HL-60 (cell line): ENCODE measurements at regions not wholly inside any gene's neighbourhood (a gene's known extent, or its start where the extent isn't known, plus 50 kb on each side); places are given as distances from the start of the nearest gene placed in this dataset.

Experiments
- CTCF ChIP-seq: IDR thresholded peaks from one replicate; pipeline ENCODE4 v1.5.1; 2011; ENCODE audit warnings: low read length, control low read depth, inconsistent platforms; ENCODE audit not compliant: insufficient read depth
- GABPA ChIP-seq: IDR thresholded peaks from 2 replicates; pipeline ENCODE4 v1.6.1; 2012; ENCODE audit warnings: low read depth
- TF ChIP-seq, protein P1 (sequence below): IDR thresholded peaks from 2 replicates; pipeline ENCODE4 v1.6.1; 2012; ENCODE audit warnings: low read depth; ENCODE audit not compliant: insufficient replicate concordance

DNA sequence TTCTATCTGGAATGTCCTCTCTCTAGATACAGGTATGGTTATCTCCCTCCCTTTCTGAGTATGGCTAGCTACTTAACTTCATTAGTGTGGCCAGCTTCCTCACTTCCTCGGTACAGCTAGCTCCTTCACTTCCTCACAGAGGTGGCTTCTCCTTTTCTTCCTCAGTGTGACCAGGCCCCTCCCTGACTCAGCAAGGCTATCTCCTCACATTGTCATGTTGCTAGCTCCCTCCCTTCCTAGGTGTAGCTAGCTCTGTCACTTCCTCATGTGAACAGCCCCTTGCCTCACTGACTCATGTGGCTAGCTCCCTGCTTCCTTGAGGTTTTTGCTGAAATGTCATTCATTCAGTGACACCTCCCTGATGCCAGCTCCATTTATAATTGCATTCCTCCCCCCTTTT is 67.3 kb upstream of the DDIT4L start:
- TF ChIP-seq CTCF, result no peak
- TF ChIP-seq, protein P1, sequence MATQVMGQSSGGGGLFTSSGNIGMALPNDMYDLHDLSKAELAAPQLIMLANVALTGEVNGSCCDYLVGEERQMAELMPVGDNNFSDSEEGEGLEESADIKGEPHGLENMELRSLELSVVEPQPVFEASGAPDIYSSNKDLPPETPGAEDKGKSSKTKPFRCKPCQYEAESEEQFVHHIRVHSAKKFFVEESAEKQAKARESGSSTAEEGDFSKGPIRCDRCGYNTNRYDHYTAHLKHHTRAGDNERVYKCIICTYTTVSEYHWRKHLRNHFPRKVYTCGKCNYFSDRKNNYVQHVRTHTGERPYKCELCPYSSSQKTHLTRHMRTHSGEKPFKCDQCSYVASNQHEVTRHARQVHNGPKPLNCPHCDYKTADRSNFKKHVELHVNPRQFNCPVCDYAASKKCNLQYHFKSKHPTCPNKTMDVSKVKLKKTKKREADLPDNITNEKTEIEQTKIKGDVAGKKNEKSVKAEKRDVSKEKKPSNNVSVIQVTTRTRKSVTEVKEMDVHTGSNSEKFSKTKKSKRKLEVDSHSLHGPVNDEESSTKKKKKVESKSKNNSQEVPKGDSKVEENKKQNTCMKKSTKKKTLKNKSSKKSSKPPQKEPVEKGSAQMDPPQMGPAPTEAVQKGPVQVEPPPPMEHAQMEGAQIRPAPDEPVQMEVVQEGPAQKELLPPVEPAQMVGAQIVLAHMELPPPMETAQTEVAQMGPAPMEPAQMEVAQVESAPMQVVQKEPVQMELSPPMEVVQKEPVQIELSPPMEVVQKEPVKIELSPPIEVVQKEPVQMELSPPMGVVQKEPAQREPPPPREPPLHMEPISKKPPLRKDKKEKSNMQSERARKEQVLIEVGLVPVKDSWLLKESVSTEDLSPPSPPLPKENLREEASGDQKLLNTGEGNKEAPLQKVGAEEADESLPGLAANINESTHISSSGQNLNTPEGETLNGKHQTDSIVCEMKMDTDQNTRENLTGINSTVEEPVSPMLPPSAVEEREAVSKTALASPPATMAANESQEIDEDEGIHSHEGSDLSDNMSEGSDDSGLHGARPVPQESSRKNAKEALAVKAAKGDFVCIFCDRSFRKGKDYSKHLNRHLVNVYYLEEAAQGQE, result no peak
- TF ChIP-seq GABPA, result no peak
